Glomerular visceral epithelial cell (primary cell): ENCODE measurements at regions not wholly inside any gene's neighbourhood (a gene's known extent, or its start where the extent isn't known, plus 50 kb on each side); places are given as distances from the start of the nearest gene placed in this dataset.
"Not testable (repeated sequence)": the region's sequence is repeated elsewhere in the genome, so short reads cannot be mapped to it uniquely, and the experiment has no call there.

Source experiments
- DNase-seq: peaks from one replicate; pipeline ENCODE4 v3.0.0-alpha.2; 2016; ENCODE audit errors: extremely low spot score

DNA sequence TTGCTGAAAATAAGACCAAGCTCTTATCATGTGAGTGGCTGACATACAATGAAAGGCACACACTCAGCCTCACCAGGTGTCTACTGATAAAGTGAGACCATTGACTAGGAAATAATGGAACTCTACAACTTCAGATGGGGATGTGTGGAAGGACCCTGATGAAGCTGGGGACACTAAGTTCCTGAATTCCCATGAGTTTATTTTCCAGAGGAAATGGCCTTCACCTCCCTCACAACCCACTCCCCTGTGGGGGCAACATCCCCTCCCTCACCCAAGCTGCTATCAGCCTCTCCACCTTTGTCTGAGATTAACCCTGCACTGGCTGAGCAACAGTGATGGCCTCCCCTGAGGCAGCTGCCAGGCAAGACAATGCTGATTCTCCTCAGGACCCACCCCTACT lies 55.2 kb upstream of the SMARCAD1 start:
- DNase-seq, result no peak

GRCh38 chr4:94155404-94155803 lies 52.3 kb upstream of the SMARCAD1 start:
- not testable (repeated sequence) for DNase-seq

DNA sequence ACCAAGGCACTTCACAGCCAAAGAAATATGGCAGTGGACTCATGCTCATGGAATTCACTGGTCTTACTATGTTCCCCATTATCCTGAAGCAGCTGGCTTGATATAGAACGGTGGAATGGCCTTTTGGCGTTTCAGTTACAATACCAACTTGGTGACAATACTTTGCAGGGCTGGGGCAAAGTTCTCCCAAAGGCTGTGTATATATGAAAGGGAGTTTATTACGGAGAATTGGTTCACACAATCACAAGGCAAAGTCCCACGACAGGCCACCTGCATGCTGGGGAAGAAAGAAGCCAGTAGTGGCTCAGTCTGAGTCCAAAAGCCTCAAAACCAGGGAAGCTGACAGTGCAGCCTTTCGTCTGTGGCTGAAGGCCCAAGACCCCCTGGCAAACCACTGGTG lies 50.8 kb upstream of the SMARCAD1 start:
- no peak for DNase-seq
